T-helper 1 cell (primary cell): ENCODE measurements at regions not wholly inside any gene's neighbourhood (a gene's known extent, or its start where the extent isn't known, plus 50 kb on each side); places are given as distances from the start of the nearest gene placed in this dataset.

ENCODE experiments used
- DNase-seq, 5 donors: peaks; one replicate each; pipeline ENCODE4 v3.0.0-alpha.2; 2012 to 2020

DNA sequence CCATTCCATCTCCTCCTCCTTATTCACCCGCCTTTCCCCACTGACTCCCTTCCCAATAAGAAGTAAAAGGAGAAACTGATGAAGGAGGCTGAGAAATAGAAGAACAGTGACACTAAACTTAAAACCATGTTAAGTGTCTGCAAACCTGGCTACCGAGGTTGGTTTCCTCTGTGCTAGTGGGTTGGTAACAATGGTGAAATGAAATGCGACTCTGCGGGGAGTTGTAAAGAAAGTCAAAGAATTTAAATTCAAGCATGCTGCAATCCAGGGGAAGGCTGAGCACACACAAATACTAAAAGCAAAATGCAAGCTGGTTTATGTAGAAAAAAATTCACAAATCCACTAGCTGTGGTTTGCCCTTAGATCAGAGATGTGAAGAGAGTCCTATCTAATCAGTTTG is 155.2 kb upstream of the PDE10A start:
- DNase-seq, result no peak

DNA sequence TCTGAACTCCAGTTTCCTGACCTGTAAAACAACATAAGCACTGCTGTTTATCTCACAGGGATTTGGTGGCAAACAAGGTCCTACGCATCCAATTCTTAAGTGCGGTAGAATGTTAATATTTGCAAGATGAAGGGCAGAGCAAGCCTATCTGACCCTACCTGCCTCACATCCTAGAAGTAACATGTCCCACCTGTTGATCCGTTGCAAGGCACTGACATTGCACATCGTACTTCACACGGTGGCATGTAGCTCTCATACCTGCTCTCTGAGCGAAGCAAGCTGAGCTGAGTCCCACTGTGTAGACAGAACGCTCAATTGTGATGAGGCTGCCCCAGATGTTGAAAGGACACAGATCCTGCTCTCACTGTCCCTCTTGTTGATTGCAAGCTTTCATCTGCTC is 154.7 kb upstream of the PDE10A start:
- no peak for DNase-seq

DNA sequence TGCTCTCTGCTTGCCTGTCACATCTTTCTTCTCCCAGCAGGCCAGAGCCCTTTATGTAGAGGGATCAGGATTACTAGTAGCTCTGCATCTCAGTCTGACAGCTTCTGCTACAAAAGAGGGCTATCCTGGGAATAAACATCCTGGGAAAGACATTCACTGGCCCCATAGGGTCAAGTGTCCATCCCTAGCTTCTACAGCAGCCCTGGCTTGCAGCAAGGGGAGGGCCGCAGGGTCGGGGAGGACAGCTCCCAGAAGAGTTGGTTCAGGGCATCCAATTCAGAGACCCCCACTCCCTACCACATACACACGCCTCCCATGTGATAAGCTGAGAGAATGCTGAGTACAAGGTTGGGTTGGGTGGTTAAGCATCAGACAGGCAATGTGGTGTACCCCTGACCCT is 154.1 kb upstream of the PDE10A start:
- DNase-seq, result no peak

DNA sequence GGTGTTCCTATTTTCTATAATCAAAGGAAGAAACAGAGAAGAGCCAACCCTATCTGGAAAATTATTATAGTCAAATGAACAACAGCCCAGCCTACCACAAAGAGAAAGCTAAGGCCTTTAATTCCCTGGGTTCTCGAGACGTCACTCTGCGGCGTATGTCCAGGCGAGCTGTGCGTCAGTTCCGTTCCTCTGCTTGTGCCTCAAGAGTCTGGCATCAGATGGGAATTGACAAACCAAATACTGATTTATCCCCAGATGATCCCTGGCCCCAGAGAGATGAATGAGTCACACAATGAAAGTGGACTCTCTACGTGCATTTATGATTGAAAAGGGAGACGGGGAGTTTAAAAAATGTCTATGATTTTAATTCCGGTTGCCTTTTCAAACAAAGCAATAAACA is 151.6 kb upstream of the PDE10A start:
- no peak for DNase-seq

DNA sequence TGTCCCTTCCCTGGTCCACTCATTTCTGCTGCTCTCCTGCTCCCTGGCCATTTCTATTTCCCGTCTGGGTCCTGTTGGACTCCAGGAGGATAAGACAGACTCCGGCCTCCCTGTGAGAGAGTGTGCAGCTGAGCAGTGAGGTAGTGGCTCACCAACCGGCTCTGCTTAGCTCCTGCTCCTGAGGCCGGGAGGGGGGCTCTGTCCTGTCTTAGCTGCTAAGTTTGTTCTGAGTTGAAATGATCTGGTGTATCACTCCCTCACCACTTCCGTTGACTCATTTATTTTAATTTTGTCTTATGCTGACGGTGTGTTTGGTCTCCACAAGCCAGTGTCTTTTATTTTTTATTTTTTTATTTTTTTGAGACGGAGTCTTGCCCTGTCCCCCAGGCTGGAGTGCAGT is 148.5 kb upstream of the PDE10A start:
- DNase-seq, result no peak

DNA sequence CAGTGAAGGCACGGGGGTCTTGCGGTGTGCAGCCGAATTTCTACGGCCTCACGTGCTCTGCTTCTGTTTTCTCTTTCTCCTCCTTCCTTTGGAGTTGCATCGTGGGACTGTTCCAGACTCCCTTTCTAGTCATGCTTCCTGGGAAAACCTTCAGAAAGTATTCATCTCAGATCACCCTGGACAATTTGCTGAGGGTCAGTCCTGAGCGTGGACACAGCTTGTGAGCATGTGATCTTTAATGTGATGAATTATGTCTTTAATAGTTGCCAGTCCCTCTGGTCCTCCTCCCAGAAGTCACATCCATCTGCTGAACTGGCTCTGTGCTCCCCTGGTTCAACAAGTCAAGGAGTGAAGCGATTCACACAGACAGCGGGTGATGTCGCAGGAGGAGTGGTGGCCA is 145.0 kb upstream of the PDE10A start:
- DNase-seq, result no peak

DNA sequence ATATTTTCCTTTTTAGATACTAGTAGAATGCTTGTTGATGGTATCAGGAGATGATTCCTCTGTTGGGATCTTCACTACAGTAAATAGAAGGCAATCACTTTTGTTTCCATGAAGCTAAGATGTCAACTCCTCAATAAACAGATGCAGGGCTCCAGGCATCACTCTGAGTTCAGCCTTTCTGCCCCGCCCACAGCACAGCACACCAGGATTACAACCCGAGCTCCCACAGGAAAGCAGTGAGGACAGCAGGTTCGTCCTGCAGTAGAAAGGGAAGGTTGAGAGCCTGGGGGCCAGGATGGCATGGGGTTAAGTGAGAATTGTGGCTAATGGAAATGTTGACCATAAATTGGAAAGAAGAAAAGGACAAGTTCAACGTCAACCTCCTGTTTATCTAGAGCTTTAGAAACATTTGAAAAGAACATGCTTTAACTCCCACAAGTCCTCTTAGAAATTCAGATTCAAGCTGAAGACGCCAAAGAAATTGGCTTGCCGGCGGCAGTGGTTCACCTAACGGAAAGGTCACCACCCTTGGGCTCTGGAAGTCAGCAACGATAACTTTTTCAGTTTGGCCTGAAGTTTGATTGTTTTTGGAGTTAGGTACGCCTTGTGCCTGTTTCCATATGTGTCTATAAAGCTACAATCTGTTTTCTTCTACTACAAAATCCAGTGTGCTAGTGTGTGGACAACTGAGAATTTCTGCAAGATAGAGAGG is 144.4 kb upstream of the PDE10A start:
- DNase-seq, result no peak

DNA sequence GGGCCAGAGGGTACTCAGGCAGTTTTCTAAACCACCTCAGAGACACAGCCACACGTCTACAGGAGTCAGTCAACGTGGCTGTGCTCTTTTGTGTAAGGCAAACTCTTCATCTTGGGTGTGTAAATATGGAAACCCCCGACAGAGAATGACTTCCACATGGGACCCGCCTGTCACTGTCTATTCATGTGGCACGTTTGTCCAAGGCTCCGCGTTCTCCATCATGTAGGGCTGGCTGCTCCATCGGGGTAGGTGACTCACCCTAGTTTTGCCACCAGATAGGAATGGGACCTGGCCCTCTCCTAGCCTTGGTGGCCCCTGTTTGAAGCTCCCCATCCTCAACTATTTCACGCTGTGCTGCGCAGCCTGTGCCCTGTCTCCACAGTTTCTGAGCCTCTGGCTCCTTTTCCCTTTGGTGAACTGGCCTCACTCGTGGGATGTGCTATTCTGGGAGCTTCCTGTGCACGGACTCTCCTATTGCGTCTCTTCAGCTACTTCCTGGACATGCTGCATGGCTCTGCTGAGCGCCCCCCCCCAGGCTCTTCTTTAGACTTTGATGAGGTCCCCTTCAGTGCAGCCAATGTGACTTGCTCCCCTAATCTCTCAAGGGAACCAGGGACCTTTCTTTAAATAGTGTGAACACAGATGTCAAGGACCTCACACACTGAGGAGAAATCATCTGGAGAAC is 143.2 kb upstream of the PDE10A start:
- DNase-seq, result no peak

DNA sequence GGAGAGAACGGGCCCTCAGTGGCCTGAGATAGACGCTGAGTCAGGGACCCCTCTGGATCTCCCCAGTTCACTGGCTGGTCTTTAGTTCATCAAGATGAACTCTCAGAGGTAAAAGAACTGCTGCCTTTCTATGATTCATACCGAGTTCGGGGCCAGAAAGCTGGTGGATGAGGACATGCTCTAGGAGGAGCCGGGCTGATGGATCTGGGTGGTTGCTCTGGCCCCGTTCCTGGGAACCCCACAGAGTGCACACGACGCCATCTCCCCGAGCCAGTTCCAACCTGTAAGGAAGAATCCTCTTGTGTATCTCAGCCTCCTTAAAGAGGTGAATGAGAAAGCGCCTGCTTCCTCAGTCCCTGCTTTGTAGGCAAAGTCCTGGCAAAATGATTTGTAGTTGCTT is 142.6 kb upstream of the PDE10A start:
- no peak for DNase-seq

DNA sequence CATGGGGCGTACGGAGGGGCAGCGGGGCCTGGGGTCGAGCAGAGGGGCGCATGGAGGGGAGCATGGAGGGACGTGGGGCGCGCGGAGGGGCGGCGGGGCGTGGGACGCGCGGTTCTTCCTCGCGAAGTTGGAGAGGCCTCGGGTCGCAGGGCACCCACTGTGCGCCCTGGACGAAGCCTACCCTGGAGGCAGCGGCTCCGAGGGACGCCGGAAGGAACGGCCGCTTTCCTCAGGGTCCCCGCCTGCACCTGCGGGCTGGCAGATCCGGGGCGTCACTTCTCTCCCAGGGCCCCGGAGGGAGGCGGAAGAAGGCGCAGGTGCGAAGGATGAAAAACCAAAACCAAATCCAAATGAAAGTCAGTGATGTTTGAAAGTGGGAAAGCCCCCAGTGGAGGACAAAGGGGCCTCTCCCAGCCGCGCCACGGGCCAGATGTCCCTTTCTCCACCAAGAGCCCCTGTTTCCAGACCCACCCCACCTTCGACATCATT is 142.1 kb upstream of the PDE10A start:
- DNase-seq, result no peak

DNA sequence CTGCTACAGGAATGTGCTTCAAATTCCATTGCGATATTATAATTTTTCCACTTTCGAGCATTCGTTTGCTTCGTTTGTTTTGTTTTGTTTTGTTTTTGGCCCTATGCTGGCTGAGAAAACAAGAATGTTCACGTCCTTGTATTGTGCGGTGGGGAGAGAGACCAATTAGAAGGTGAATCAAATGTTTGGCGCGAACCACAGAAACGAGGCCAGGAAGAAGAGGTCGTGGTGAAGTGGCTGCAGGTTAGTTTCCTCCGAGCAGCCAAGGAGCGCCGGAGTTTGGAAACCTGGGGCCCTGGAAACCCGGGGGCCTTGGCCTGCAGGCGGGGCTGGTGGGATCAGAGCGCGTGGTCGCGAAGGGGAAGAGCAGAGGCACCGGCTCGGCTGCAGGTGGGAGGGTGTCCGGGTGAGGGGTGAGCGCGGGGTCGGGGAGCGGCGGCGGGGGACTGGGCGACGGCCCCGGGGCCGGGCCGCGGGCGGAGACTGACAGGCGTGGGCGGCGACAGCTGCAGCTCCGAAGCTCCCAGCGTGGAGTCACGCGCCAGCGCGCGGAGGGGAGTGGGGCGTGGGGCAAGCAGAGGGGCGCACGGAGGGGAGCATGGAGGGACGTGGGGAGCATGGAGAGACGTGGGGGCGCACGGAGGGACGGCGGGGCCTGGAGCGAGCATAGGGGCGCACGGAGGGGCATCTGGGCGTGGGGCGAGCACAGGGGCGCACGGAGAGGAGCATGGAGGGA is 141.5 kb upstream of the PDE10A start:
- no peak for DNase-seq

DNA sequence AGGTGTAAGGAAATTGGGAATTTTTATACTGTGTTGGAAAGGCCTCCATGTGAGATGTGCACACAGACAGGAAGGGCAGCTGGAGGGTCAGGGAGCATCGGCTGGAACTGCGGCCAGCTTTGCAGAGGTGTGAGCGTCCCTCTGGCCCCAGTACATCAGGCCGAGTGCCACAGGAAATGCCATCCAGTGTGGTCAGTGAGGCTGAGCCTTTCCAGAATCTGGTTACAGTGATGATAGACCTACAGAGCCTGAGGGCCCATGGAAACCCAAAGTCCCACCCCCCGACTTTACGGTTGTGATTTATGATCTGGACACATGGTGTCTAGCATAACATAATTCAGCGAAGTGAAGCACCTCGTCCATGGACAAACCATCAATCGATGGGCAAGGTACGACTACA is 137.3 kb upstream of the PDE10A start:
- no peak for DNase-seq

DNA sequence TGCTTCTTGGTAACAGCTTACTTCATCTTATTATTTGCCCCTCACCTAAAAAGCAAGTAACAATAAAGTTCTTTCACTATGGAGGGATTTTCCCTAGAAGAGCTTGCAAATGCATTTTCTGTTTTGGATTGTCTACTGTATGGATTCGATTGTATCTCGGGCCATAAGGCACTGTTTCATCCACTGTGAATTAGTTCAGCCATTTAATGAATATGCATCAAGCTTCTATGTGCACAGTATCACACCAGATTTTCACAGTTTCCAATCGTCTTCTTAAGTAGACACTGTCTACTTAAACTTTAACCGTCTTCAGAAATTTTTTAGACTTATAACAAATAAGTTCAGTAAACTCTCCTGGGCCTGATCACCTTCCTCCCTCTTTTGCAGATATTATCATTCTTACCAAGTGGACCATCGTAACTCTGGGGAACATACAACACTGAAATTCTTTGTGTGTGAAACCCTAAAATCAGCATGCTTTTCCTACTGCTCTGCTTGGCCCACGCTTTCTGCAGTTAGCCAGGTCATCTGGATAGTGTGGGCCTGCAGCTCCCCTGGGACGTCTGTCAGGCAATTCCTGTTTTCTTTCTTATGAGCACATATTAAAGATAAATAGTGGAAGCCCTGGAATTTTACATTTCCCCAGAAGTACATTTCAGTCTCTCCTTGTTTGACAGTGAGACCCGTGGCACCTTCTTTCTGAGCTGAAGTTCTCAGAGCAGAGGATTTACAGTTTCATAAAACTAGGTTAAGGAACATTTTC is 136.5 kb upstream of the PDE10A start:
- DNase-seq, result no peak

DNA sequence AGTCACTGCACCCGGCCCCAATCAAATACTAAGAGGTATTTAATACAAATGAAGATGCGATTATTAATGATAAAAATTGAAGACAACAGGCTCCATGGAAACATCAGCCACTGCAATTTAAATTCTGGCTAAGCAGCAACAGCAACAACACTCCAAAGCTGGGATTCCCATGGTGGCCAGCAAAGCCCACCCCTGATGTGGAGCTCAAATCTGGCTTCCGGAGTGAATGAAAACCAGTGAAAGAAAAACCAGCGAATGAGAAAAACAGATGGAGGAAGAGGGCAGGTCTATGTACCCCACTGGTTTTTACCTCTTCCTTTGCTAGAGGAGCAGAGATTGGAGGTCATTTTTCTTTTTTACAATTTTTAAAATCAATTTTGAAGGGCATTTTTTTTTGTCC is 135.9 kb upstream of the PDE10A start:
- DNase-seq, result no peak

DNA sequence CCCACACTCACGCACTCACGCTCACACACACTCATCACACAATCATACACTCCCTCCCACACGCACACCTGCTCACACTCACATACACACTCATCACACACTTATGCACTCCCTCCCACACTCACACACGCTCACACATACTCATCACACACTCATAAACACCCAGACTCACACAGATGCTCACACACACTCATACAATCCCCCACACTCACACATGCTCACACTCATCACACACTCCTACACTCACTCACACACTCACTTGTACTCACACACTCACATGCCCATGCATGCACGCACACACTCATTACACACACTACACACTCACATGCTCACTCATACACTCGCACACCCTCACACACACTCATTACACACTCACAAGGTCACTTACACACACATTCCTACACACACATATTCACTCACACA is 131.1 kb upstream of the PDE10A start:
- DNase-seq, result no peak

DNA sequence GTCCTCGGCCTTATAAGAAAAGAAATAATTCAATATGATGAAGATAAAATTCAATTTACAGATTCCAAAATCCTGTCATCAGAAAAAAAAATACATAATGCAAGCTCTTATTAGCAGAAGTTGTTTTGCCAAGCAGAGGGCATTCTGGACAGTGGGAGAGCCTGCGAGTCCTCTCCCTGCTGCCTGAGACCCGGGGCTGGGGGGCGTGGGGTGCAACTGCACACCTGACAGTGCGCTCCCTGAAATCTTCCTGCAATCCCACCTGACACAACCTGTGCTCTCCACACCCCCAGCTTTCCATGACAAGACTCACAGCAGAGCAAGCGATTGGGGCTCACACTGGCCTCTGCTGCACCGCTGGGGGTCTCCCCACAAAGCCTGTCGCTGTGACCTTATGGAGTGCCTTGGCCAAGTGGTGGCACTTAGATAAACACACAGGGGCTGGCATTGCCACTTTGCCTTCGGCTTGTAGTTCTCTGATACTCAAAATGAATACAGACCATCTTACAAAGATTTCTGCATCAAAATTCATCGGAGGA is 130.3 kb upstream of the PDE10A start:
- no peak for DNase-seq

DNA sequence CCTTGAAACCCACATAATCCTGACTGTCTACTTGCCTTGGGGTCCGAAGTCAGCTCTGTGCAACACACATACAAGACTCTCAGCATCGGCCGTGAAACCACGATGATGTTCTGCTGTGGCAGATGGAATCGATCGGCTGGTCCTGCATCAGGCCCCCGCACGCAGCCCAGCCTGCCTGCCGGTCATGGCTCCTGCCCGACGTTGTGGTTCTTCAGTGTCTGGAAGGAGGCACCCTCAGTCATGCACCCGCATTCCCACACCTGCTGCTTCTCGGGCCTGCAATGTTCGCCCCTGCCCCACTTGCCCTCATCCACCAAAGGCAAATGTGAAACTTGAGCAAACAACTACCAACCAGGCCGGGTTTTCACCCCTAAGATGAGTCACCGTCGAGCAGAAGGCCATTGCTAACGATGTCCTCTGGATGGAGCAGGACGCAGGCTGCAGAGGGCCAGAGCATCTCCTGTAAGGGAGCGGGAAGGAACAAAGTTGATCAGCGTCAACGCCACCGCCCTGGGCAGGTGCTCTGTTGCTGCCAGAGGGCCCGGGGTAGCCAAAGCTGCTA is 128.9 kb upstream of the PDE10A start:
- DNase-seq, result no peak

DNA sequence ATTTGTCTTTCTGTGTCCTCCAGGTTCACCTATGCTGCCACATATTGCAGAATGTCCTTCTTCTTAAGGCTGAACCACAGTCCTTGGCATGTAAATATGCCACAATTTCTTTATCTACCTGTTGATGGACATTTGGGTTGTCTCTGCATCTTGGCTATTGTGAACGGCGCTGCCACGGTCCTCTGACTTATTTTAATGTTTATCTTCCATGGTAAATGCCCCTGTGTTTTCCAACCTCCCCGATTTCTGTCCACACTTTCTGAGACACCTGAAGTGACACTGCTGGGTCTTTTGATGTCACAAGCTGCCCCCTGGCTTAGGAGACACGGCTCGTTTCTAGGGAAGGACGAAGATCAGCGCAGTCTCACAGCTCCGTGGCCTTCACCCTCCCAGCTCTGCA is 128.3 kb upstream of the PDE10A start:
- no peak for DNase-seq

DNA sequence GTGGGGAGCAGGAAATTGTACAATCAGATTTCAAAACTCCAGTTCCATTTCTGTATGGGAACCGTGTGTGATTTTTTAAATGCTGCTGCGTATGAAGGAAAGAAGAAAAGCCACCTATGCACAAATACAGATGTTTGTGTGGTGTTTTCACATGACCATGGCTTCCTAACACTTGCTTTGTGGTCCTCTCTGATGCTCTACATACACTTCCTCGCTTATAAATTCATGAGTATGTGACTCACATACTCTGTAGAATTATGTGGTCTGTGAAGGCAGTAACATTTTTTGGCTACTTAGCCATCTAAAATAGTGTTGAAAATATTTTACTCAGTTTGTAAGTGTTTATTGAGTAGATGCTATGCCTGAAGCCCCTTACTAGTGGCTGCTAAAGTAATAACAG is 119.8 kb upstream of the PDE10A start:
- DNase-seq, result no peak

DNA sequence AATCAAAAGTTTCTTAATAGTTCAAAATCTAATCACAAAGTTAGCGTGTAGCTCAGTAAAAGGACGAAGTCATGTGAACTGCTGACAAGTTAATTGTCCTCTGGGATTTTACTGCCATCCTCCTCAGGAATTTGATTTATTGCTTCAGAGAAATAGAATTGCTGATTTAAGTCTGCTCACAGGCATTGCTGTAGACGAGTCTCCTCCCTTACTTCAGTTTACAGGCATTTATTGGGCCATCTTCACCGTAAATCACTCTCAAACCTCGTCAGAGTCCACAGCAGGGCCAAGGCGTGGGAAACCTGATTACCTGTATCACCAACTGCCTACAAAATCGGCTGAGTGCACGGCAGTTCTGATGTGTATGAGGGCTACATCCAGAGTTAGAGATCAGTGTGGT is 119.1 kb upstream of the PDE10A start:
- DNase-seq, result no peak

DNA sequence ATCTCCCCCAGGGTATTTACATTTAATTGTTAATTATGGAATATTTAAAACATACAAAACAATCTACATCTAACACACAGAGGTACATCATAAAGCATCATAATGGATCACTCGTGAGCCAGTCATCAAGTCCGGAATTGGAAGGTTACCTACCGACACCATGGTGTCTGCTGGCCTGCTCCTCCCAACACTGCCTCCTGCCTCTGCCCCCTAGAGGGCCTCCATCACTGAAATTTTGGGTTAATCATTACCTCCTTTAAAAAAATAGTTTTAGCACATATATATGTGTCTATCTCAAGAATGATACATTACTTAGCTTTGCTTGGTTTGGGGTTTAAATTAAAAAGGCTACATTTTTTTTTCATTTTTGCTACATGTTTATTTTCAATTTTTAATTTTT is 114.6 kb upstream of the PDE10A start:
- no peak for DNase-seq

DNA sequence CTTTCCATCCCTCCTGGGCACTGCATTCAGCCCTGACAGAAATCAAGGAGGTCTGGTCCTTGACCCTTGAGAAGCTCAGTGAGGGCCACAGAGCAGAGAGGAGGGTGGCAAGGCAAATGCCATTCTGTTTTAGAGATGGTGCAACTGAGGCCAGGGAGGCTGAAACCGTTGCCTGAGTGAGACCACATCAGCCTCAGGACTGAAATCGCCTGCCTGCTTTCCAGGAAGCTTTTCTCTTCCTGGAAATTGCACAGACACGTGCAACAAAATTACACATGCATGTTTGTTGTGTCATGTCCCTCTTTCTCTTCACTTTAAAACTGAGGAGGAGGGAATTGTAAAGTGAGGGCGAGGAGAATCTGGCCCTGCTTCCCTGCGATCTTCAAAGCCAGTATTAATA is 113.7 kb upstream of the PDE10A start:
- no peak for DNase-seq

DNA sequence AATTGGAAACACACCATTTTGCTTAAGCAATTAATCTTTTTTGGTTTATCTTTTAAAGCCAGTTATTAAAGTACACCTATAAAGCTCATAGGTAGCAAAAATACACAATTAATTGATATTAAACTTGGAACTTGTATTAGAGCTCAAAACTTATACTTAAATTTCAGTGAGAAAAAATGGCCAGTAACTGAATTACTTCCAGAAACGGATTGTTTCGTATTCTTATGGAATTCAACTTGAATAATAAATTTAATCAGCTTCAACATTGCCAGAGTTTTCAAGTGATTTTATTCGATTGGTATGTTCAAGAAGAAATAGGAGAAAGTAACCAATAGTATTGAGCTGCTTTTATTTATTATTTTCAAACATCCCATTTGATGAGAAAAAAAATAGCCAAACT is 112.7 kb upstream of the PDE10A start:
- no peak for DNase-seq
